GM23338 (cell line): ENCODE measurements at regions not wholly inside any gene's neighbourhood (a gene's known extent, or its start where the extent isn't known, plus 50 kb on each side); places are given as distances from the start of the nearest gene placed in this dataset.
A peak's percentile ranks its signal among the peaks of the same experiment; 100 is the strongest.

ENCODE experiments used
- ATAC-seq: fragments of 200-7000 bp; cut with Tn5 transposase; 3 replicates; pipeline ENCODE4 v1.9.1; 2020
- DNase-seq: peaks from one replicate; pipeline ENCODE4 v3.0.0-alpha.2; 2015; ENCODE audit warnings: low spot score
- H2AFZ ChIP-seq: fragments of 200-600 bp; sonication (generic); 2 replicates; pipeline ENCODE4 v1.8.0; 2016; ENCODE audit warnings: antibody characterized with exemption, mild to moderate bottlenecking, moderate library complexity
- H3F3A ChIP-seq: fragments of 200-600 bp; sonication (generic); replicated peaks from 2 replicates; pipeline ENCODE4 v1.8.0; 2017; ENCODE audit warnings: antibody characterized with exemption, mixed run types, low read depth
- H3K27ac ChIP-seq: fragments of 200-600 bp; sonication (generic); 2 replicates; pipeline ENCODE4 v1.6.1; 2016; ENCODE audit warnings: low read depth
- H3K27me3 ChIP-seq: fragments of 200-600 bp; sonication (generic); 2 replicates; pipeline ENCODE4 v1.8.0; 2016; ENCODE audit warnings: mild to moderate bottlenecking, mixed run types, moderate library complexity; ENCODE audit not compliant: insufficient read depth
- H3K36me3 ChIP-seq: fragments of 200-600 bp; sonication (generic); 2 replicates; pipeline ENCODE4 v1.8.0; 2016; ENCODE audit warnings: mild to moderate bottlenecking; ENCODE audit not compliant: insufficient read depth
- H3K4me1 ChIP-seq: fragments of 200-600 bp; sonication (generic); 2 replicates; pipeline ENCODE4 v1.8.0; 2016; ENCODE audit warnings: mild to moderate bottlenecking, moderate library complexity; ENCODE audit not compliant: insufficient read depth
- H3K4me2 ChIP-seq: fragments of 200-600 bp; sonication (generic); 2 replicates; pipeline ENCODE4 v1.7.1; 2017; ENCODE audit warnings: mixed run types
- H3K4me3 ChIP-seq: fragments of 200-600 bp; sonication (generic); 2 replicates; pipeline ENCODE4 v1.6.1; 2016; ENCODE audit warnings: mixed run types
- H3K79me2 ChIP-seq: fragments of 200-600 bp; sonication (generic); replicated peaks from 2 replicates; pipeline ENCODE4 v1.8.0; 2017; ENCODE audit warnings: mild to moderate bottlenecking; ENCODE audit not compliant: insufficient read depth
- H3K9me2 ChIP-seq: fragments of 200-600 bp; sonication (generic); 2 replicates; pipeline ENCODE4 v1.8.0; 2017; ENCODE audit not compliant: insufficient read depth
- H4K20me1 ChIP-seq: fragments of 200-600 bp; sonication (generic); replicated peaks from 2 replicates; pipeline ENCODE4 v1.8.0; 2017; ENCODE audit warnings: mild to moderate bottlenecking; ENCODE audit not compliant: insufficient read depth
- H3K27ac Mint-ChIP-seq: 2 replicates; pipeline ENCODE4 v1.8.0; 2020; ENCODE audit warnings: inconsistent platforms, mild to moderate bottlenecking, moderate library complexity, mixed read lengths
- H3K27me3 Mint-ChIP-seq: 3 replicates; pipeline ENCODE4 v1.8.0; 2022; ENCODE audit warnings: low read depth, mild to moderate bottlenecking, moderate library complexity, mixed read lengths, inconsistent platforms; ENCODE audit not compliant: insufficient read depth, poor library complexity
- H3K36me3 Mint-ChIP-seq: 3 replicates; pipeline ENCODE4 v1.8.0; 2021; ENCODE audit warnings: low read depth, mild to moderate bottlenecking, inconsistent platforms, moderate library complexity, mixed read lengths
- H3K4me1 Mint-ChIP-seq: 3 replicates; pipeline ENCODE4 v1.8.0; 2020; ENCODE audit warnings: mild to moderate bottlenecking, inconsistent platforms, mixed read lengths
- H3K4me3 Mint-ChIP-seq: 3 replicates; pipeline ENCODE4 v1.8.0; 2021; ENCODE audit warnings: moderate library complexity, mild to moderate bottlenecking, inconsistent platforms, mixed read lengths
- H3K9me3 Mint-ChIP-seq: 3 replicates; pipeline ENCODE4 v1.8.0; 2020; ENCODE audit warnings: moderate library complexity, mild to moderate bottlenecking, inconsistent platforms, mixed read lengths
- CREB1 ChIP-seq: fragments of 250-450 bp; sonication (Bioruptor Pico); IDR thresholded peaks from 2 replicates; pipeline ENCODE4 v1.5.0; 2020; ENCODE audit warnings: low read depth, mild to moderate bottlenecking, moderate library complexity
- ETS1 ChIP-seq: IDR thresholded peaks from 2 replicates; pipeline ENCODE4 v1.6.1; 2016; ENCODE audit warnings: antibody characterized with exemption
- EZH2 ChIP-seq: fragments of 200-600 bp; sonication (generic); IDR thresholded peaks from one replicate; pipeline ENCODE4 v1.8.0; 2017; ENCODE audit warnings: antibody characterized with exemption, mild to moderate bottlenecking, low read depth; ENCODE audit not compliant: unreplicated experiment
- EZH2phosphoT487 ChIP-seq: fragments of 200-600 bp; sonication (generic); IDR thresholded peaks from one replicate; pipeline ENCODE4 v1.8.1; 2018; ENCODE audit warnings: antibody characterized with exemption; ENCODE audit not compliant: unreplicated experiment
- JUNB ChIP-seq: IDR thresholded peaks from one replicate; pipeline ENCODE4 v1.6.1; 2016; ENCODE audit warnings: antibody characterized with exemption; ENCODE audit not compliant: unreplicated experiment
- POLR2AphosphoS5 ChIP-seq: IDR thresholded peaks from 2 replicates; pipeline ENCODE4 v1.6.1; 2016; ENCODE audit warnings: antibody characterized with exemption, low read depth
- STAT1 ChIP-seq: IDR thresholded peaks from one replicate; pipeline ENCODE4 v1.6.1; 2016; ENCODE audit warnings: antibody characterized with exemption; ENCODE audit not compliant: unreplicated experiment
- ZNF114 ChIP-seq: fragments of 250-450 bp; sonication (Bioruptor Pico); IDR thresholded peaks from 2 replicates; pipeline ENCODE4 v1.5.0; 2020; ENCODE audit warnings: mild to moderate bottlenecking, moderate library complexity
- ZNF331 ChIP-seq: fragments of 250-450 bp; sonication (Bioruptor Pico); IDR thresholded peaks from 2 replicates; pipeline ENCODE4 v1.5.0; 2020; ENCODE audit warnings: low read depth, mild to moderate bottlenecking, moderate library complexity
- ZNF462 ChIP-seq: fragments of 250-450 bp; sonication (Bioruptor Pico); IDR thresholded peaks from 2 replicates; pipeline ENCODE4 v1.5.0; 2020; ENCODE audit warnings: mild to moderate bottlenecking, moderate library complexity

- Mint-ChIP-seq H3K4me3 (no peak overlapping the region), H3K27me3 (no peaks in the 10 kb centered on the region), H3K9me3 (no peaks in the 10 kb centered on the region), H3K36me3 (no peaks in the 10 kb centered on the region), H3K4me1 (peaks cover 19% of the 10 kb centered on the region), H3K27ac (no peak overlapping the region)
- no peak for DNase-seq
- H3K27ac ChIP-seq = no peak overlapping the region
- ATAC-seq = no peak
- no peak overlapping the region for H3K4me2 ChIP-seq
- H2AFZ ChIP-seq = no peak overlapping the region
- no peak for TF ChIP-seq ETS1
- TF ChIP-seq ZNF331 (CRISPR knock-in tag) = no peak
- no peak for TF ChIP-seq POLR2AphosphoS5
- TF ChIP-seq ZNF114 (CRISPR knock-in tag) = no peak
- no peak for TF ChIP-seq STAT1
- no peak for TF ChIP-seq EZH2phosphoT487
- no peak for TF ChIP-seq JUNB
- H3F3A ChIP-seq = no peaks in the 10 kb centered on the region
- no peaks in the 10 kb centered on the region; the same call in none of the 2 replicates for H3K4me1 ChIP-seq
- no peaks in the 10 kb centered on the region for H3K79me2 ChIP-seq
- H4K20me1 ChIP-seq = no peaks in the 10 kb centered on the region
- H3K4me3 ChIP-seq = no peak overlapping the region
- no peaks in the 10 kb centered on the region for H3K27me3 ChIP-seq
- H3K9me2 ChIP-seq = no peaks in the 10 kb centered on the region
- H3K36me3 ChIP-seq = no peaks in the 10 kb centered on the region
Observed at GRCh38 chr10:115028419-115028818, 64.7 kb upstream of the ATRNL1 start.

- DNase-seq (no peak), ATAC-seq (no peak)
- peak overlapping the region; percentile 95; the same call in 1 of the 2 replicates for H2AFZ ChIP-seq
- H3K27me3 ChIP-seq = no peaks in the 10 kb centered on the region
- Mint-ChIP-seq H3K27me3 (no peaks in the 10 kb centered on the region), H3K4me1 (peaks cover 14% of the 10 kb centered on the region), H3K36me3 (no peaks in the 10 kb centered on the region), H3K27ac (no peak overlapping the region), H3K9me3 (no peaks in the 10 kb centered on the region), H3K4me3 (no peak overlapping the region)
- H3F3A ChIP-seq = no peaks in the 10 kb centered on the region
- no peak overlapping the region for H3K27ac ChIP-seq
- no peaks in the 10 kb centered on the region for H3K4me1 ChIP-seq
- H4K20me1 ChIP-seq = no peaks in the 10 kb centered on the region
- no peaks in the 10 kb centered on the region for H3K9me2 ChIP-seq
- no peak for TF ChIP-seq EZH2
- no peak for TF ChIP-seq CREB1 (CRISPR knock-in tag)
- TF ChIP-seq JUNB = no peak
- TF ChIP-seq ZNF462 (CRISPR knock-in tag) = no peak
- no peaks in the 10 kb centered on the region for H3K36me3 ChIP-seq
- no peaks in the 10 kb centered on the region for H3K79me2 ChIP-seq
- no peak overlapping the region for H3K4me2 ChIP-seq
- no peak overlapping the region for H3K4me3 ChIP-seq
Observed at GRCh38 chr10:115029452-115030375, 63.5 kb upstream of the ATRNL1 start.
